HG03097 (cell line): ENCODE measurements at regions not wholly inside any gene's neighbourhood (a gene's known extent, or its start where the extent isn't known, plus 50 kb on each side); places are given as distances from the start of the nearest gene placed in this dataset.

Source experiments
- ATAC-seq: cut with Tn5 transposase; IDR thresholded peaks from one replicate; pipeline ENCODE4 v1.9.1; 2021; ENCODE audit not compliant: unreplicated experiment, low FRiP score

DNA sequence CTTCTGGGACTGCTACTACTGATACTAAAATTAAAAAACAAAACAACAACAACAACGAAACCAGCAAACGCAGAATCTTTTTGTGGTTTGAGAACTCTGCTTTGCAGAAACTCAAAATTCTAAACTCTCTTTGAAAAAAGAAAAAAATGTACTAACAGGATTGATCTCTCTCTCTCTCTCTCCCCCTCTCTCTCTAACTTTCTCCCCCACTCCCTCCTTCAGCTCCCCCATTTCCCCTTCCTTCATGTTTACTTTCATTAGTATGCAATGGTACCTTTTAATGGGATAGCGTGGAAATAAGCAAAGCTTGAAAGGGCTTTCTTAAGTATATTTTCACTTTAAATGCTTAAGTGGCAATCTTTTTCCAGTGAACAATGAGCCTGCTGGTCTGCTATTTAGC is 562.6 kb upstream of the ADGRL2 start:
- ATAC-seq, result no peak

- no peak for ATAC-seq
Observed at GRCh38 chr1:81237473-81238089, 563.2 kb upstream of the ADGRL2 start.

GRCh38 chr1:81234237-81234636 is 566.5 kb upstream of the ADGRL2 start:
- ATAC-seq, result no peak

DNA sequence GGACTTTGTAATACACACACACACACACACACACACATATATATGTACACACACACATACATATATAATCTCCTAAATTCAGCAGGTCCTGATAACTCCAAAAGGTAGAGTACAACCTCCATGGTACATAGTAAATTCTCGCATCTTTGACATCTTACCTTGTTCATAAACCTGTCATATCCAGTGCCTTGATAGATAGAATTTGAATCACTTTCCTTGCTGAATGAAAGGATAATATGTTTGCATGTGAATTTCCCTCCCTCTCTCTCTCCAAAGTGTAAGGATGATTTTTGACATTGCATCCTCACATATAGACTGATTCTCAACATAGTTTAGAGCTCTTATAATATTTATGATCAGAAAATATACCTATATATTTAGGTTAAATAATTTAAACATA is 567.1 kb upstream of the ADGRL2 start:
- no peak for ATAC-seq

DNA sequence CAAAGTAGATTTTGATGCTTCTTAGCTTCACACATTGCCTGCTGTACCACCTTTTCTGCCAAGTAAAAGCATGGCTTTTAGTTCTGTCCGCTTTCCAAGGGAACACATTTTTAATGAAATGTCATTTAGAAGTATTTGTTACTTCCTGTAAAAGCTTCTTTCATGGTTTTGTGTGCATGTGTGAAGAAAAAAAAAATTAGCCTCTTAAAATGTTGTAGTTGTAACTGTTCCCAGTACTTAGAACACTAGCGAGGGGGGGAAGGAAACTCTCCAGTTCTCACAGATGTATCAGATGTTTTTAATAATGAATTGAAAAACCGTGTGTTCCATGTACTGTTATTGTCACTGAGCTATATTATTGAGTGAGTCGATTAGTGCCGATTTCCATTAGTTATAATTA is 568.3 kb upstream of the ADGRL2 start:
- ATAC-seq, result no peak

- ATAC-seq, result no peak
Observed at GRCh38 chr1:81231729-81232038, 569.0 kb upstream of the ADGRL2 start.

GRCh38 chr1:81230983-81231728 is 569.6 kb upstream of the ADGRL2 start:
- ATAC-seq, result no peak

- ATAC-seq, result no peak
Observed at GRCh38 chr1:81228926-81229325, 571.8 kb upstream of the ADGRL2 start.

DNA sequence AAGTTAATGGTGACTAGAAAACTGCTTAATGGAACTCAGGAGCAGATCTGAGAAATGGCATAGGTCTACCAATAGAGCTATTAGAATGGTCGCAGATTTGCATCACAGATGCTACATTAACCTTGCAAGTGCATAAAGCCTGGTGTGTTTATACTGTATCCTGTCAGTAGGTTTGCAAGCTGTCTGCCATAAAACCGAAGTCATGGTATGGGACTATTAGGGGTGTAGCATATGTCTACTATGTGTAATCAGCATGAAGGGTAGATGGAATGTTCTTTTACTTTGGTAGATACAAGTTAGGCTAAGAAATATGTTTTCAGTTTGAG is 574.2 kb upstream of the ADGRL2 start:
- ATAC-seq, result no peak

- no peak for ATAC-seq
Observed at GRCh38 chr1:81225789-81226602, 574.7 kb upstream of the ADGRL2 start.

GRCh38 chr1:81224222-81224621 is 576.5 kb upstream of the ADGRL2 start:
- no peak for ATAC-seq

DNA sequence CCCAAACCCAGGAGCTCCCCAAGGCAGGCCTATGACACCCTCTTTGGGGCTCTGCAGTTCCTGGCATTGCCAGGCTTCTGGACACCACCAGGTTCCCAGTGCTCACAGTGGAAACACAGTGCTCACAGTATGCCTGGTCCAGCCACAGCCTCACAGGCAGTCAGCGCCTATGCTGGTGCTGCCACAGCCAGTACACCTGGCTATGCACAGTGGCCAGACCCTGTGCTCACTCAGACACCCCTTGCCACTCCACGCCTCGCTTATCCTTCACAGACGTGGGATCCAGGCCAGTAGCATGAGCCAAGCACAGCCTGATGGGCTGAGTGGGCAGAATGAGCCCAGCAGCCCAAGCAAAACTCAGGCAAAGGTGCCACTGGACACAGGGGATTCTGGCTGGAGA is 579.2 kb upstream of the ADGRL2 start:
- ATAC-seq, result no peak

DNA sequence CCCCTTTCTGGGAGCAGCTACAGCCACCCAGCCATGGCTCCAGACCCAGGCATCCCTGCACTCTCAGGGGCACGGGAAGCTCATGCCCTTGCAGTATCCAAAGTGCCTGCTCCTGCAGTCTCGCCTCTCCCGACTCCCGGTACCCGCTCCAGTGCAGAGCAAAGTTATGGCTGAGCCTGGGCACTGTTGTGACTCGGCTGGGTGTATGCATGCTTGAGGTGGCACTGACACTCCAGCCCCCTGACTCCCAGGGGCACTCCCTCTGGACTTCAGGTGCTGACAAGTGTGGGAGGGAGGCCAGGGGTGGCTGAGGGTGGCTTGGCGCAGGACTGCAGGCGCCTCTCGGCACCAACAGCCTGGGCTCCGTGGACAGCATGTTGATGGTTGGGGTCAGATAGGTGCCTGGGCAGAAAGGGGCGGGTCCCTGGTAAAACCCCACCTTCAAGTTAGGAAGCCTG is 580.1 kb upstream of the ADGRL2 start:
- ATAC-seq, result no peak

DNA sequence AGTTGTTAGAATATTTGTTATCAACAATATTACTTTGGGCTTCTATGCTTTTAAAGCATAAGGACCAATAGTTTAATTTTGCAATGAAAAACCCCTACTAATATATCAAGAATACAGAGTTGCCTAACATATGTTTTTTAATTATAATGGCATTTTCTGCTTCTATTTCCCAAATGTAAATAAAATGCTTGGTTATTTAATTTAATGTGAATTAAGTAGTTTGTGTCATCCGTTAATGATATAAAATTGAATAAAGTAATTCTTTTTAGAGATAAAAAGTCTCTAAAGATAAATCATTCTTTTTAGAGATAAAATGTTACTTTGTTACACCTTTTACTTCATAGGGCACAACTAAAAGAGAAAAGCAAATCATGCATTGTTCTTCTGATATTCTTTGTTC is 583.7 kb upstream of the ADGRL2 start:
- no peak for ATAC-seq

- ATAC-seq, result no peak
Observed at GRCh38 chr1:81213279-81213678, 587.5 kb upstream of the ADGRL2 start.

GRCh38 chr1:81209461-81209860 is 591.3 kb upstream of the ADGRL2 start:
- no peak for ATAC-seq

- ATAC-seq, result no peak
Observed at GRCh38 chr1:81208441-81208840, 592.3 kb upstream of the ADGRL2 start.

- no peak for ATAC-seq
Observed at GRCh38 chr1:81205956-81206355, 594.8 kb upstream of the ADGRL2 start.

DNA sequence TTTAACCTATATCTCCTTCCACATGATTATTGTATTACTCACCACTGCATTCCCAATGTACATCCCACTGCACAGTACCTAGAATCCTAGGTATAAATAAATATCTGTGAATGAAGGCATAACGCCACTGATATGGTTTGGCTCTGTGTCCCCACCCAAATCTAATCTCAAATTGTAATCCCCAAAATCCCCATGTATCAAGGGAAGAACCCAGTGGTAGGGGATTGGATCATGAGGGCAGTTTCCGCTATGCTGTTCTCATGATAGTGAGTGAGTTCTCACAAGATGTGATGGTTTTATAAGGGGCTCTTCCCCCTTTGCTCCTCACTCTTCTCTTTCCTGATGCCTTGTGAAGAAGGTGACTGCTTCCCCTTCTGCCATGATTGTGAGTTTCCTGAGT is 599.0 kb upstream of the ADGRL2 start:
- ATAC-seq, result no peak

DNA sequence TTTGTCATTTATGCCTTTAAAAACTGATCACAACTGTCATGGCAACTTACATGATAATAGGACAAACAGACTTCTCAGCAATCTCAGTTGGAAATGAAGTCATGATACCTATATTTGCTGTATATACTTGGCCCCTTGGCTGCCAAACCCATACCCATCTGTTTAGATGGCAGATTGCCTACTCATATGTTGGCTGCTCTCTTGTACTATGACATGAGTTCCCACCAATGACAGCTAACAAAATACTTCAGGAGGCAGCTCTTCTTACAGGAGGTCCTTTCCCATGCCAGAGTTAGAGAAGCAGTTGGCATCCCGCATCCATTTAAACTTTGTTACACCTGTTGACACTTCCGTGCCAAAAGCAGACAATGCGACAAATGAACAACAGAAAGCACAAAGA is 603.1 kb upstream of the ADGRL2 start:
- no peak for ATAC-seq

GRCh38 chr1:81192647-81193642 is 607.8 kb upstream of the ADGRL2 start:
- ATAC-seq, result no peak
